Upper lobe of right lung (tissue), 1 donor: ENCODE measurements at regions not wholly inside any gene's neighbourhood (a gene's known extent, or its start where the extent isn't known, plus 50 kb on each side); places are given as distances from the start of the nearest gene placed in this dataset.

Source experiments
- ATAC-seq: fragments of 200-7000 bp; cut with Tn5 transposase; one replicate; pipeline ENCODE4 v1.9.1; 2020; ENCODE audit warnings: mild to moderate bottlenecking, moderate library complexity
- DNase-seq: peaks from one replicate; pipeline ENCODE4 v3.0.0-alpha.2; 2020
- H3K27ac ChIP-seq: fragments of 200-600 bp; one replicate; pipeline ENCODE4 v1.8.0; 2022
- H3K27me3 ChIP-seq: fragments of 200-600 bp; one replicate; pipeline ENCODE4 v1.8.0; 2022; ENCODE audit warnings: mild to moderate bottlenecking
- H3K36me3 ChIP-seq: fragments of 200-600 bp; one replicate; pipeline ENCODE4 v1.8.0; 2022
- H3K4me1 ChIP-seq: fragments of 200-600 bp; one replicate; pipeline ENCODE4 v1.8.0; 2022
- H3K4me3 ChIP-seq: fragments of 200-600 bp; one replicate; pipeline ENCODE4 v1.8.0; 2022; ENCODE audit warnings: mild to moderate bottlenecking
- H3K9me3 ChIP-seq: fragments of 200-600 bp; one replicate; pipeline ENCODE4 v1.8.0; 2022
- intact Hi-C: fragments of 100-400 bp; cut with DNase I; formaldehyde crosslinking; loops from one replicate; pipeline ENCODE4 v1.11.0; 2022
- TF ChIP-seq, protein P1 (sequence below): fragments of 200-600 bp; IDR thresholded peaks from one replicate; pipeline ENCODE4 v1.8.0; 2022; ENCODE audit warnings: antibody characterized with exemption
- donor health status: DM: no; HTN: yes; CAD: no; lungs with severe emphysema.

GRCh38 chr9:36736648-36737047 lies 164.0 kb downstream of the MELK start:
- DNase-seq: no peak

GRCh38 chr9:36738318-36738976 lies 165.8 kb downstream of the MELK start:
- intact Hi-C loops: loop anchor here (5.0 kb wide), 1 partner anchor 166 kb away; the partner anchor contains the start of gene MELK
- ATAC-seq (no peak), DNase-seq (no peak)
- no peaks in the 10 kb centered on the region for H3K36me3 ChIP-seq
- H3K9me3 ChIP-seq: no peaks in the 10 kb centered on the region
- no peaks in the 10 kb centered on the region for H3K4me1 ChIP-seq
- TF ChIP-seq, protein P1, sequence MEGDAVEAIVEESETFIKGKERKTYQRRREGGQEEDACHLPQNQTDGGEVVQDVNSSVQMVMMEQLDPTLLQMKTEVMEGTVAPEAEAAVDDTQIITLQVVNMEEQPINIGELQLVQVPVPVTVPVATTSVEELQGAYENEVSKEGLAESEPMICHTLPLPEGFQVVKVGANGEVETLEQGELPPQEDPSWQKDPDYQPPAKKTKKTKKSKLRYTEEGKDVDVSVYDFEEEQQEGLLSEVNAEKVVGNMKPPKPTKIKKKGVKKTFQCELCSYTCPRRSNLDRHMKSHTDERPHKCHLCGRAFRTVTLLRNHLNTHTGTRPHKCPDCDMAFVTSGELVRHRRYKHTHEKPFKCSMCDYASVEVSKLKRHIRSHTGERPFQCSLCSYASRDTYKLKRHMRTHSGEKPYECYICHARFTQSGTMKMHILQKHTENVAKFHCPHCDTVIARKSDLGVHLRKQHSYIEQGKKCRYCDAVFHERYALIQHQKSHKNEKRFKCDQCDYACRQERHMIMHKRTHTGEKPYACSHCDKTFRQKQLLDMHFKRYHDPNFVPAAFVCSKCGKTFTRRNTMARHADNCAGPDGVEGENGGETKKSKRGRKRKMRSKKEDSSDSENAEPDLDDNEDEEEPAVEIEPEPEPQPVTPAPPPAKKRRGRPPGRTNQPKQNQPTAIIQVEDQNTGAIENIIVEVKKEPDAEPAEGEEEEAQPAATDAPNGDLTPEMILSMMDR: no peak
- peaks cover 47% of the 10 kb centered on the region for H3K27me3 ChIP-seq
- no peak overlapping the region for H3K27ac ChIP-seq
- H3K4me3 ChIP-seq: no peak overlapping the region

More at GRCh38 chr9:36736648-36737047, 164.0 kb downstream of the MELK start:
- Histone ChIP-seq H3K4me3 (no peak overlapping the region), H3K9me3 (no peaks in the 10 kb centered on the region), H3K27me3 (peaks cover 34% of the 10 kb centered on the region), H3K27ac (no peak overlapping the region), H3K36me3 (no peaks in the 10 kb centered on the region), H3K4me1 (no peaks in the 10 kb centered on the region)
- intact Hi-C loops: loop anchor here (5.0 kb wide), 1 partner anchor 164 kb away; the partner anchor contains the start of gene MELK
- ATAC-seq: no peak
- TF ChIP-seq, protein P1: no peak

DNA sequence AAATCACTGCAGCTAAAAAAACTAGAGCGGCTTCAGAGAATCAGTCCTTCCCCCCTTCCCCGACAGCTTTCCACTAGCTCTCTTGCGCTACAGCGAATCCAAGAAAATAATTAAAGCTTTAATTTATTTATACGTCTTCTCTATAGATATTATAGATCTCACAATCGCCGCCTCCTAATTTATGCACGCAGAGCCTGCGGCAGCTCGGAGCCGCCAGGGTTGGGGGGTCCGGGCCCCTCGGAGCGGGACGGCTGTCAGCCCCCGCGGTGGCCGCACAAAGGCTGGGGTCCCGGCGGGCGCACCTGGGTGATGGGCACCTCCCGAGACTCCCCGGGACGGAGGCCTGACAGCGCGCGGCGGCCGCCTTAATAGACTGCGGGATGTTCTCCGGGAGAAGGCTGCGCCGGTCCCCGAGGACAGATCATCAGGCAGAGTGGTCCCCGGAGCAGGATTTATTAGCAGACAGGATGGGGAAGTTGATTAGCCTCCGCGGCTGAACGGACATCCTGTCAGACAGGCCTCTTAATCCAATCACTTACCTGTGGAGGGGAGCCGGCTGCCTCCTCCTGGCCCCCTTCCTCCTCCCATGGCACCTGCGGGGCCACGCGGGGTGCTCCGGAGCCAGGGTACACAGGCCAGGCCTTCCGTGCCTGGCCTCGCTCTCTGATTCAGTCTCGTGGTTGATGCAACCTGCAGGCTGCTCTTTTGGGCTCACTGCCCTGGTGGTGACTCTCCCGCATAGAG lies 166.8 kb downstream of the MELK start:
- Histone ChIP-seq H3K27ac (no peak overlapping the region), H3K9me3 (no peaks in the 10 kb centered on the region), H3K27me3 (peaks cover 47% of the 10 kb centered on the region), H3K4me1 (no peaks in the 10 kb centered on the region), H3K4me3 (no peak overlapping the region), H3K36me3 (no peaks in the 10 kb centered on the region)
- DNase-seq: no peak
- intact Hi-C loops: loop anchor here (5.0 kb wide), 1 partner anchor 167 kb away; the partner anchor contains the start of gene MELK
- TF ChIP-seq, protein P1: no peak
- ATAC-seq: no peak

DNA sequence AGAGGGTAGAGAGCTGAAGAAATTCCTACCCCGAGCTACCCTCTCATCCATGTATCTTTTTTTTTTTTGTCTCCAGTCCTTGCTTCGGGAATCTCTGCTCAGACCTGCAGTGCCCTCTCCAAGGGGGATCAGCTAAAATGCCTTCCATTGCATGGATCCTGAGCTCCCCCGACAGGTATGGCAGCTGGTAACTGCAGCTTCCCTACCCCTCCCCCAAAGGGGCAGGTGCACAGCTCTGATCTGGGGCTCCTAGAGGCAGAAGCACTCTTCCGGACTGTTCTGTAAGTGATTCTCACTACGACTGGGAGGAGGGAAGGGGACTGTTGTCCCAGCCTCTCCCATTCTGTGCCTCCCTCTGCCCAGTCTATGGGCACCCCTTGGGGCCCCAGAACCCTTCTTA lies 169.6 kb downstream of the MELK start:
- intact Hi-C loops: no loop called here
- ATAC-seq (no peak), DNase-seq (no peak)
- Histone ChIP-seq H3K27ac (no peak overlapping the region), H3K4me1 (no peaks in the 10 kb centered on the region), H3K36me3 (no peaks in the 10 kb centered on the region), H3K9me3 (no peaks in the 10 kb centered on the region), H3K27me3 (peaks cover 35% of the 10 kb centered on the region), H3K4me3 (no peak overlapping the region)
- TF ChIP-seq, protein P1: no peak

DNA sequence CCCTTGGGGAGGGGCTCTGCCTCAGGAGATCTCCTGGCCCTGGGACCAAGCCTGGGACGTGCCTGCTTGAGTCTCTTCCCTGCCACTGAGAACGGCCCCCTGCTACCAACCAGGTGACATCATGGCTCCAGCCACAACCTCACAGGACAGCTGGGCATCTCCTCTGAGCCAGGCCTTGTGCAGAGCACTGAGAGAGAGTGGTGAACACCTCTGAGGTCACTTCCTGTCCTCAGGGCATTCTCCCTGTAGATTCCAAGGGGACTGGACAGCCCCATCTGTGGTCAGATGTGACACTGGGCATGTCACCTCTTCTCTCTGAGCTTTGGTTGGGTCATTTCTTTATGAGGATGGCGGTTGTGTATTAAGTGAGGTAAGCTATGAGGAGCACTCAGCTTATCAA lies 172.0 kb downstream of the MELK start:
- no peaks in the 10 kb centered on the region for H3K36me3 ChIP-seq
- TF ChIP-seq, protein P1: no peak
- H3K4me1 ChIP-seq: no peaks in the 10 kb centered on the region
- DNase-seq: no peak
- H3K4me3 ChIP-seq: no peak overlapping the region
- H3K9me3 ChIP-seq: no peaks in the 10 kb centered on the region
- ATAC-seq: no peak
- intact Hi-C loops: no loop called here
- H3K27me3 ChIP-seq: peaks cover 33% of the 10 kb centered on the region
- H3K27ac ChIP-seq: no peak overlapping the region
